ENCODE measurements at regions not wholly inside any gene's neighbourhood (a gene's known extent, or its start where the extent isn't known, plus 50 kb on each side); places are given as distances from the start of the nearest gene placed in this dataset.

GRCh38 chr11:13104619-13105236, 95.6 kb downstream of the RASSF10 start:
- POLR2A ChIA-PET, result no interaction called here
- H3K4me1 ChIP-seq (ENCODE audit: control insufficient read depth, insufficient read depth, low read length), result no peaks in the 10 kb centered on the region
- TF ChIP-seq SIN3A (IDR thresholded peaks at IDR 0.05; ENCODE audit: borderline replicate concordance, insufficient read depth, low read depth, low read length) (no peak), REST (IDR thresholded peaks at IDR 0.05; ENCODE audit: insufficient read depth in 1 of 2, low read depth in 2 of 2, low read length in 1 of 2) (no peak), TCF7L2 (IDR thresholded peaks at IDR 0.05; ENCODE audit: low read depth, low read length) (no peak), CTCF (IDR thresholded peaks at IDR 0.05) (no peak), POLR2AphosphoS5 (IDR thresholded peaks at IDR 0.05; ENCODE audit: low read depth, low read length) (no peak)
- no TSS peak for BruUV-seq (replicated peaks)
- in situ Hi-C loops (cut with HindIII; ENCODE audit: low pct_unique_long_range_greater_than_20kb, low sequenced_read_pairs) (no loop called here), intact Hi-C loops (cut with micrococcal nuclease; ENCODE audit: unreplicated experiment) (no loop called here)
- no peaks in the 10 kb centered on the region for H3K36me3 ChIP-seq (ENCODE audit: control insufficient read depth, insufficient read depth, low read length)
- ATAC-seq (no peak), DNase-seq (ENCODE audit: low read depth, low spot score) (no peak)
- no peak overlapping the region for H3K27ac ChIP-seq (ENCODE audit: low read length)
- CTCF ChIA-PET, result no interaction called here
- no peak overlapping the region for H3K4me3 ChIP-seq (ENCODE audit: low read depth in 2 of 2, low read length in 2 of 2)
- no peaks in the 10 kb centered on the region for H3K9me3 ChIP-seq (ENCODE audit: control insufficient read depth, insufficient read depth, low read depth, low read length)
- 0 out of 2 replicates have a peak, but pooled peaks cover 2% of the 10 kb centered on the region for H3K27me3 ChIP-seq (ENCODE audit: control insufficient read depth, insufficient read depth, low read length)

- Histone ChIP-seq H3K36me3 (ENCODE audit: control insufficient read depth, insufficient read depth, low read length) (no peaks in the 10 kb centered on the region), H3K9me3 (ENCODE audit: control insufficient read depth, insufficient read depth, low read depth, low read length) (no peaks in the 10 kb centered on the region), H3K27me3 (ENCODE audit: control insufficient read depth, insufficient read depth, low read length) (0 out of 2 replicates have a peak, but pooled peaks cover 2% of the 10 kb centered on the region), H3K4me3 (ENCODE audit: low read depth in 2 of 2, low read length in 2 of 2) (no peak overlapping the region), H3K4me1 (ENCODE audit: control insufficient read depth, insufficient read depth, low read length) (no peaks in the 10 kb centered on the region), H3K27ac (ENCODE audit: low read length) (no peak overlapping the region)
- in situ Hi-C loops (cut with HindIII; ENCODE audit: low pct_unique_long_range_greater_than_20kb, low sequenced_read_pairs), result no loop called here
- no peak for DNase-seq (ENCODE audit: low read depth, low spot score)
- no peak for ATAC-seq
- no TSS peak for BruUV-seq (replicated peaks)
- ChIA-PET POLR2A (no interaction called here), CTCF (no interaction called here)
- intact Hi-C loops (cut with micrococcal nuclease; ENCODE audit: unreplicated experiment), result no loop called here
- no peak for TF ChIP-seq POLR2AphosphoS5 (IDR thresholded peaks at IDR 0.05; ENCODE audit: low read depth, low read length)
- no peak for TF ChIP-seq CTCF (IDR thresholded peaks at IDR 0.05)
- TF ChIP-seq TCF7L2 (IDR thresholded peaks at IDR 0.05; ENCODE audit: low read depth, low read length), result no peak
- TF ChIP-seq SIN3A (IDR thresholded peaks at IDR 0.05; ENCODE audit: borderline replicate concordance, insufficient read depth, low read depth, low read length), result no peak
- TF ChIP-seq REST (IDR thresholded peaks at IDR 0.05; ENCODE audit: insufficient read depth in 1 of 2, low read depth in 2 of 2, low read length in 1 of 2), result no peak
These were observed 96.2 kb downstream of the RASSF10 start for GRCh38 chr11:13105237-13105844.

All from Panc1 (cell line).